ENCODE measurements at regions not wholly inside any gene's neighbourhood (a gene's known extent, or its start where the extent isn't known, plus 50 kb on each side); places are given as distances from the start of the nearest gene placed in this dataset.

- no peak for ATAC-seq
- H3K27ac ChIP-seq: no peak overlapping the region
- WGBS (ENCODE audit: insufficient coverage, low coverage, low lambda C conversion rate, missing lambda C conversion rate): 0% methylated on average over 1 of the region's 20 CpGs
- no peaks in the 10 kb centered on the region for H3K36me3 ChIP-seq
- intact Hi-C loops (cut with DNase I): no loop called here
- H3K9me3 ChIP-seq: no peaks in the 10 kb centered on the region
- no peak for TF ChIP-seq CTCF (IDR thresholded peaks at IDR 0.05)
- TF ChIP-seq POLR2A (IDR thresholded peaks at IDR 0.05): no peak
- H3K4me1 ChIP-seq: peaks cover 0 to 4% (median 0%) of the 10 kb centered on the region in 4 donors
- no peak overlapping the region for H3K4me3 ChIP-seq
- no peak for DNase-seq
- no peaks in the 10 kb centered on the region for H3K27me3 ChIP-seq
Observed at GRCh38 chr9:129469188-129469987, 151.5 kb downstream of the C9orf50 start.

- Histone ChIP-seq H3K27me3 (no peaks in the 10 kb centered on the region), H3K4me3 (no peak overlapping the region), H3K9me3 (no peaks in the 10 kb centered on the region), H3K4me1 (peaks cover 0 to 4% (median 0%) of the 10 kb centered on the region in 4 donors), H3K36me3 (no peaks in the 10 kb centered on the region), H3K27ac (no peak overlapping the region)
- DNase-seq (no peak), ATAC-seq (no peak)
- intact Hi-C loops (cut with DNase I): no loop called here
- 85% methylated on average over 15 of the region's 19 CpGs for WGBS (ENCODE audit: insufficient coverage, low coverage, low lambda C conversion rate, missing lambda C conversion rate)
- TF ChIP-seq CTCF (IDR thresholded peaks at IDR 0.05) (no peak), POLR2A (IDR thresholded peaks at IDR 0.05) (no peak)
Observed at GRCh38 chr9:129467739-129468666, 152.9 kb downstream of the C9orf50 start.

- no peak overlapping the region for H3K4me3 ChIP-seq
- peaks cover 0 to 4% (median 0%) of the 10 kb centered on the region in 4 donors for H3K4me1 ChIP-seq
- TF ChIP-seq CTCF (IDR thresholded peaks at IDR 0.05): no peak
- H3K36me3 ChIP-seq: no peaks in the 10 kb centered on the region
- 60% methylated on average over 1 of the region's 10 CpGs for WGBS (ENCODE audit: insufficient coverage, low coverage, low lambda C conversion rate, missing lambda C conversion rate)
- ATAC-seq (no peak), DNase-seq (no peak)
- H3K9me3 ChIP-seq: no peaks in the 10 kb centered on the region
- no peaks in the 10 kb centered on the region for H3K27me3 ChIP-seq
- H3K27ac ChIP-seq: no peak overlapping the region
- intact Hi-C loops (cut with DNase I): no loop called here
Observed at GRCh38 chr9:129467004-129467588, 153.8 kb downstream of the C9orf50 start.

GRCh38 chr9:129465834-129466535, 154.9 kb downstream of the C9orf50 start:
- TF ChIP-seq POLR2A (IDR thresholded peaks at IDR 0.05) (no peak), CTCF (IDR thresholded peaks at IDR 0.05) (no peak)
- no peaks in the 10 kb centered on the region for H3K36me3 ChIP-seq
- H3K4me3 ChIP-seq: no peak overlapping the region
- no peak for ATAC-seq
- 76% methylated on average over 8 of the region's 14 CpGs for WGBS (ENCODE audit: insufficient coverage, low coverage, low lambda C conversion rate, missing lambda C conversion rate)
- intact Hi-C loops (cut with DNase I): no loop called here
- H3K9me3 ChIP-seq: no peaks in the 10 kb centered on the region
- DNase-seq: no peak
- peaks cover 0 to 8% (median 4%) of the 10 kb centered on the region in 4 donors for H3K4me1 ChIP-seq
- no peak overlapping the region for H3K27ac ChIP-seq
- no peaks in the 10 kb centered on the region for H3K27me3 ChIP-seq
